ENCODE measurements at regions not wholly inside any gene's neighbourhood (a gene's known extent, or its start where the extent isn't known, plus 50 kb on each side); places are given as distances from the start of the nearest gene placed in this dataset.

GRCh38 chr2:49219741-49220140 lies 65.4 kb upstream of the FSHR start:
- Histone ChIP-seq H3K36me3 (ENCODE audit: insufficient read depth) (no peaks in the 10 kb centered on the region), H3K79me2 (ENCODE audit: insufficient read depth, low read depth) (no peaks in the 10 kb centered on the region), H3K4me3 (IDR thresholded peaks at IDR 0.05; ENCODE audit: insufficient read depth, low read depth, low read length) (no peak overlapping the region), H3K27ac (no peak overlapping the region), H3K4me2 (no peak overlapping the region), H3K9ac (no peak overlapping the region), H2AFZ (ENCODE audit: low read depth) (no peak overlapping the region), H4K20me1 (ENCODE audit: insufficient read depth) (no peaks in the 10 kb centered on the region), H3K4me1 (ENCODE audit: low read depth, poor library complexity, severe bottlenecking) (no peaks in the 10 kb centered on the region), H3K27me3 (ENCODE audit: insufficient read depth, low read depth) (no peaks in the 10 kb centered on the region)
- no peak for TF ChIP-seq CTCF (conservative IDR thresholded peaks at IDR 0.05; ENCODE audit: low read depth, low read length)

GRCh38 chr2:49210191-49210590 lies 55.9 kb upstream of the FSHR start:
- Histone ChIP-seq H3K27me3 (ENCODE audit: insufficient read depth, low read depth) (no peaks in the 10 kb centered on the region), H3K4me3 (IDR thresholded peaks at IDR 0.05; ENCODE audit: insufficient read depth, low read depth, low read length) (no peak overlapping the region), H3K4me1 (ENCODE audit: low read depth, poor library complexity, severe bottlenecking) (no peaks in the 10 kb centered on the region), H2AFZ (ENCODE audit: low read depth) (no peak overlapping the region), H3K9ac (no peak overlapping the region), H4K20me1 (ENCODE audit: insufficient read depth) (no peaks in the 10 kb centered on the region), H3K4me2 (no peak overlapping the region), H3K27ac (no peak overlapping the region), H3K79me2 (ENCODE audit: insufficient read depth, low read depth) (no peaks in the 10 kb centered on the region), H3K36me3 (ENCODE audit: insufficient read depth) (no peaks in the 10 kb centered on the region)
- TF ChIP-seq CTCF (conservative IDR thresholded peaks at IDR 0.05; ENCODE audit: low read depth, low read length), result no peak

- Histone ChIP-seq H3K4me1 (ENCODE audit: low read depth, poor library complexity, severe bottlenecking) (no peaks in the 10 kb centered on the region), H2AFZ (ENCODE audit: low read depth) (no peak overlapping the region), H3K27ac (no peak overlapping the region), H3K36me3 (ENCODE audit: insufficient read depth) (no peaks in the 10 kb centered on the region), H3K9ac (no peak overlapping the region), H3K4me3 (IDR thresholded peaks at IDR 0.05; ENCODE audit: insufficient read depth, low read depth, low read length) (no peak overlapping the region), H3K4me2 (no peak overlapping the region), H3K27me3 (ENCODE audit: insufficient read depth, low read depth) (no peaks in the 10 kb centered on the region), H3K79me2 (ENCODE audit: insufficient read depth, low read depth) (no peaks in the 10 kb centered on the region), H4K20me1 (ENCODE audit: insufficient read depth) (no peaks in the 10 kb centered on the region)
- no peak for TF ChIP-seq CTCF (conservative IDR thresholded peaks at IDR 0.05; ENCODE audit: low read depth, low read length)
Measured at GRCh38 chr2:49207204-49207603, 52.9 kb upstream of the FSHR start.

Data from KMS-11 (cell line).